Sciatic nerve (tissue), 2 donors: ENCODE measurements at regions not wholly inside any gene's neighbourhood (a gene's known extent, or its start where the extent isn't known, plus 50 kb on each side); places are given as distances from the start of the nearest gene placed in this dataset.
A peak's percentile ranks its signal among the peaks of the same experiment; 100 is the strongest.

Source experiments
- ATAC-seq: fragments of 200-7000 bp; cut with Tn5 transposase; one replicate; pipeline ENCODE4 v1.9.1; 2020; ENCODE audit warnings: mild to moderate bottlenecking, moderate library complexity
- DNase-seq: peaks from one replicate; pipeline ENCODE4 v3.0.0-alpha.2; 2020; ENCODE audit warnings: low spot score
- intact Hi-C: fragments of 100-400 bp; cut with DNase I; formaldehyde crosslinking; loops from one replicate; pipeline ENCODE4 v1.14.2; 2022
- donor health status: DM: no; HTN: no; CAD: no.
- donor health status: DM: no; HTN: no; CAD: no.

DNA sequence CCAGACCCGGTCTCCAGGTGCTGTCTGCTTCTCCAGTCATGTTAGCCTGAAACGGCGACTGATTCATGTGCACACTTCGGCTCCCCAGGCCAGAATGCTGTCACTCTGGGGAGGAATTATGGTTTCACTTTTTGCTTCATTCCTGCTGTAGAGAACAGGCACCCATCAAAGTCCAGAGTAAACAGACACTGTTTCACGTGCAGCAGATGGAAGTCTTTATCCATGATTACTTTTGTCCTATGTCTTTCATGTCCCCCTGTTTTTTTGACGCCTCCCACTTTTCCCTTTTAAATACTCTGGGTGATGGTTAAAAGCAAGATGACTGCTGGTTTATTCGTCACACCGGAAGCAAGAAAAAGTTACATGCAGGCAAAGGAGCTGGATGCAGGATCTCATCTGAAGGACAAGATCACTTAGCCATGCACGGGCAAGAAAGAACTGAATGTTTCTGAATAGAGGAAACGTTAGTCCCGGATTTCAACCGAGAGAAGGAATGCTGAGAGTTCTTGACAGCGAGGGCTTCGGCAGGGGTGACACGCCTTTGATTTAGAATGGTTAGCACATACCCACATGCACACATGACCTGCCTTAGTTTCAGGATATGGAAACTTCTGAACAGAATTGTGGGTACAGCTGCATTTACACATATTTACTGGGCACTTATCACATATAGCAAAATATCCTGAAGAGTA is 250.0 kb upstream of the KLF6 start:
- intact Hi-C loops = no loop called here
- DNase-seq = no peak
- ATAC-seq = peak; percentile 71

DNA sequence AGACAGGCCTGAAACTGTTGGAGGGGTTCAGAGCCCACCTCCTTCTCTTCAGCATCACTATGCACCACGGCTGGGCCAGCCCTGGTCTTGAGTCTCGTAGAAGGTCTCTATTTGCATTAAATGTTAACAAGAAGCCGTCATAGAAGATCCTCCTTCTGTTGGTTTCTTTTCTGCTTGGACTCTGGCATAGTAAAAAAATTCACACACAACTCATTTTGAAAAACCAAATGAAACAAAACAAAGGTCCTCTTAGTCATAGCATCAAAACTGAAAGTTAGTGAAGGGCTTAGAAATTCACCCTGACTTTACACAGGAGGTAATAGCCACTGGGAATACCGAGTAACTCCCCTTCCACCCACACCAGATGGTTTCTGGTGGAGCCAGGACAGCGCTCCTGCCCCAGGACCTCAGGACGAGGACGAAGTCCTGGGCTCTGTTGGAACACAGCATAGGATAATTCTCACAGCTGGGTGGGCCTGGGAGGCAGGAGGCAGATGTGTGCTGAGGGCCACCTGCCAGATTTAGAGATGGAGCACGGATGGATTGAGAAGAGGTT is 248.4 kb upstream of the KLF6 start:
- ATAC-seq (no peak), DNase-seq (no peak)
- intact Hi-C loops = no loop called here

DNA sequence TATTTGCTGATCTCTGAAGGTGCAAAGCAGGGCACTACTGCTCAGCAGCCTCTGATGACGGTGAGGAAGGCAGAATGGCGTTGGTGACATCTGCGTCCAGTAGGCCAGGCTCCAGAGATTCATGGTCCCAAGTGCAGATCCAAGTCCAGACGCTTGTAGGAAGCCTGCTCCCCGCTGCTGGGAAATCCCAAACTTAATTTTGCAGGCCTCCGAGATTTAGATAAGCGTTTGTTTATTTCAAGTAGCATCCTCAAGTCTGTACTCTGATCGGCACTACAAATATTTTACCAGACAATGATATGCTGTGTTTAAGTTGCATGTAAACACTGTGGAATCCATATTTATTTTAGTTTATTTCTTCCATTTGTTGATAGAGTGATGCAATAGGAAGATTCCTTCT is 244.9 kb upstream of the KLF6 start:
- DNase-seq (no peak), ATAC-seq (no peak)
- intact Hi-C loops = no loop called here

DNA sequence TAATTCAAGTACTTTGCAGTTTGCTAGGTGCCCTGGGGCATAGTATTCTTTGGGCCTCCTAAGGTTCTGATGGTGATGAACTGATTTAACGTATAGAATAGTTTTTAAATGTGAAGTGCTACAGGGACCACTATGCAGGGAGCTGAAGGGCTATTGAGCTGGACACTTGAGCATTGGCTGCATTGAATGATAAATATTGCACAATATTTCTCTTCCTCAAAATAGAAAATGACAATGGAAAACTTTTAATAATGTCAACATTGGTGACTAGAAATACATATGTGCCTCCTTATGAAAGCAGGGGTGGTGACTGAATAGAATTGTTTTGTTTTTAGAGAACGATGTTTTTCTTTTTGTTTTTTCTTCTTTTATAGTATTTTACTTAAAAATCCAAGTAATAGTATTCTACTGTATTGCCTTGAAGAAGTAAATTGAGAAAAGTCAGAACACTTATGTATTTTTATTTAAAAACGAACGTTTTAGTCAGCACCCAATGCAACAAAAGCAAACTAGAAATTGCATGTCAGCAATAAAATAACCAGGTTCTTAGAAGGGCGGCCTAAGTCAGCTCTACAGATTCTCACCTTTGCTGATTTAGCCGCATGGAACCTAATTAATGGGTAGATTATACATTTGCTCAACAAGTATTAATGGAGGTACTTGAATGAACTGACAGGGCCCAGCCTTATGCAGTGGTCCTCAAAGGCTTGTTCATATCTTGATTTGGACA is 244.0 kb upstream of the KLF6 start:
- no peak for ATAC-seq
- intact Hi-C loops = no loop called here

DNA sequence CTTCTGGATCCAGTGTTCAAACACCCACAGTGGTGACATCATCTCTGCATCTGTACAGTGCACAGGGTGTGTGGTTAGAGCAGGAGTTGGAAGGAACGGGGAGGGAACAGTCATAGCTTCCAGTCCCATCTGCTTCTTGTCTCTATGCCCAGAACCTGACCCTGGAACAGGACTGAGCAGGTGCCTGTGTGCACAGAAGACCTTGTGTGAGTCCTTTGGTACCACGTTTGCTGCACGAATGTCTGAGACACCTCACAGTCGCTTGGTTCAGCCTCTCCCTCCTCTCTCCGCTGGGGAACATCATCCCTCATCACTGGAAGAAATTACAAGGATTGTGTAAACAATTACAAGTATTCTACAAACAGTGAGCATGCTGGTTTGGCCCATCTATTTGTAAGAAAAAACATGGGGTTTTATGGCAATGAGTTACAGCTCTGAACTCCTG is 243.0 kb upstream of the KLF6 start:
- ATAC-seq (peak; percentile 38), DNase-seq (no peak)
- intact Hi-C loops = no loop called here

More for the DNA sequence above, 244.0 kb upstream of the KLF6 start:
- DNase-seq = no peak

DNA sequence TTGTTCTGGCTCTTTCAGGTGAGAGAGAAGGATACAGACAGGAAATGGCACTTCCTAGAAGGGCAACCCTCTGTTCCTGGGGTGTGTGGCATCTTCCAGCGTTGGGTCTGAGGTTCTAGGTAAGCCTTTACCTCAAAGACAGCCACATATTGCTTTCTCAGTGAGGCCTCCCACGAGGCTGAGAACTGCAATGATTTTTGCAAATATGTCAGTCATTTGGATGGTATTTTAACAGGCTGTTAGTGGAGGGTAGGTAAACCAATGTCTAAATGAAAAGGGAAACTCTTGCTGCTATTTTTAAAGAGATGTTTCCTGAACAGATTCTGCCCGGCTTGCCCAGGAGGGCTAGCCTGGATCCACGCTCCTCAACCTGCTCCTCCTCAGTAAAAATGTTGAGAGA is 240.3 kb upstream of the KLF6 start:
- intact Hi-C loops = no loop called here
- ATAC-seq (no peak), DNase-seq (no peak)

DNA sequence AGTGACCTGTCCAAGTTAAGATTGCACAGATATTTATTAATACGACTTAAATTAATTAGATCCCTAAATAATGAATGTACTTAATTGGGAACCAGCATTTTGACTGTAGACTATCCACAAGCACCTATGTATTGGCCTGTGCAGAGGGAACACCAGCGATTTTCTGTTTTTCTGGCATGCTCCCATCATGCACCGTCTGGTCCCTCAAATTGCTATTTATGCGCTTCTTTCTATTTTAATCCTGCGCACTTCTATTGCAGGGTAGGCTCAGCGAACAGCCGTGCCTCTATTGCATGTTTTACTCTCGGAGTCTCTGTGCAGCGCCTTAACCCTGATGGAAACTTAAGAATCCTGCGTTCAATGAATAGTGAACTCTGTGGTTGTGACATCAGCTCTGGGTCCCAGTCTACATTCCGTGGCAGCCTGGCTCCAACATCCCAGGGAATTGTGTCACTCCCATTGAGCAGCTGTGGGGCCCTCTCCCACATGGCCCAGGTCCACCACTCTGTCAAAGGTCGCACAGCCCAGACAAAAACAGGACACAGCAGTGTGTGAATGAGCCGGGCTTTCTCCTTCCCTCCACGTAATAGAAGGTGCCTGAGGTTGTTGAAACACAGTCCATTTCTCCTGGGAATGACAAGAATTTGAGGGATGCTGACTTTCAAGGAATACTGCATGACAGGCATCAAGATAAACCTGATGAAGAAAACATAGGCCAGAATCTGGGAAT is 239.7 kb upstream of the KLF6 start:
- DNase-seq (no peak), ATAC-seq (no peak)
- intact Hi-C loops = no loop called here

DNA sequence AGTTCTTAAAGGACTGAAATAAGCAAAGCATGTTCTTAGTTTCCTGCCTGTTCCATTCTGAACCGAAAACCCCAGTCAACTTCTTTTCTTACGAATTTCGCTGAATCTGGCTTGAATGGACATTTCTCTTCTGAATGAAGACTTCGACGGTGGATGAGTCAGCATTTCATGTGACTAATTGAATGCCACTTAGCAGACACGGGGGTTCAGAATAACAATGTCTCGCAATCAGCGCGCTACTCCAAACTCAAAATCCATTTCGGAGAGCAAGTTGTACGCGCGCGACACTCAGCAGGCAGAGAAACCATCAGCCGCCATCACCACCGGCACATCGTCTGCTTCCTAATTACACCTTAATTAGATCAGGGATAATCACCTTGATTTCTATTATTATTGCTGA is 239.0 kb upstream of the KLF6 start:
- no peak for ATAC-seq
- no peak for DNase-seq
- intact Hi-C loops = no loop called here

DNA sequence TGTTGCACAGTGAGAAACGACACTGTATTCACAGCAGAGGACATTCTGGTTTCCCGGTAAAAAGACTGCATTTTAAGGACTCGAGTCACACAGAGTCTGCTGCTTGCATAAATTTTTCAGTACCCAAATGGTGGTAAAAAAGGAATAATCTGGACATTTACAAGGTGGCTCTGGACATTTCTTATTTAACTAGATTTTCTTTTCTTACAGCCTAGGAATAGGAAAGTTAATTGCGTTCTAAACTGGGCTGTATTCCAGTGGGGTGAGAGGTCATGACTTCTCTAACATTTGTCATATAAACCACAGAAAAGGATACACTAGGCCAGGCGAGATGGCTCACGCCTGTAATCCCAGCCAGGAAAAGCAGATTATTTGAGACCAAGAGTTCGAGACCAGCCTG is 237.5 kb upstream of the KLF6 start:
- intact Hi-C loops = no loop called here
- DNase-seq (no peak), ATAC-seq (no peak)

DNA sequence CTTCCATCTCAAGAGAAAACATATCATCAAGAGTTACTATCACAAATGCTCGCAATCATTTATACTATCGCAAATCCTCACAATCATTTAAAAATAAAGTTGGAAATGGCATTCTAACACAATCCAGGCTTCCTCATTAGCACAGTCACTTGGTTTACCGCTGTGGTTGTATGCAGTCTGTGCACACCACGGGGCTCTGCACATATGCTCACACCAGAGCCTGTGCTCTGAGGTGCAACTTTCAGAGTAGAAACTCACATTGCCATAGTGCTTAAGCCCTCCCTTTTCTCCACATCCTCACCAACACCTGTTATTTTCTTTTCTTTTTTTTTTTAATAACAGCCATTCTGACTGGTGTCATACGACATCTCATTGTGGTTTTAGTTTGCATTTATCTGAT is 235.6 kb upstream of the KLF6 start:
- intact Hi-C loops = no loop called here
- DNase-seq = no peak
- ATAC-seq = no peak

DNA sequence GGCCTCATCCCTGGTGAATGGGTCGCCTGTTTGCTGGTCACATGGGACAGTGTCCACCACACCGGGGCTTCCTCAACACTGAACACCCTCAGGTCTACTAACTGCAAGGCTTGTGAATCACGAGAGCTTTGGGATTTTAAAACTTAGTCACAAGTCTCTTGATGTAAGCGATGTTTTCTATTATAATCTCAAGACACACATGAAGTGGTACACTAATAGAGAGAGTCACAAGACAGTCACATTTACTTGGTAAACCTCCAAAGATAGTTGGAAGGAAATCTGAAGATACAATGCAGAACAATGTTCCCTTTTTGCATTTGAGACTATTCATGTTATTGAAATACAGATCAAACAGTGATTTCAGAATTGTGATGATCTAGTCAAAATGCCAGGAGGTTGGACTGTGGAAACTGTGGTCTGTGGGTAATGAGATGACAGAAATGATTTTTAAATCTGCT is 233.1 kb upstream of the KLF6 start:
- intact Hi-C loops = no loop called here
- no peak for DNase-seq
- peak; percentile 75 for ATAC-seq

DNA sequence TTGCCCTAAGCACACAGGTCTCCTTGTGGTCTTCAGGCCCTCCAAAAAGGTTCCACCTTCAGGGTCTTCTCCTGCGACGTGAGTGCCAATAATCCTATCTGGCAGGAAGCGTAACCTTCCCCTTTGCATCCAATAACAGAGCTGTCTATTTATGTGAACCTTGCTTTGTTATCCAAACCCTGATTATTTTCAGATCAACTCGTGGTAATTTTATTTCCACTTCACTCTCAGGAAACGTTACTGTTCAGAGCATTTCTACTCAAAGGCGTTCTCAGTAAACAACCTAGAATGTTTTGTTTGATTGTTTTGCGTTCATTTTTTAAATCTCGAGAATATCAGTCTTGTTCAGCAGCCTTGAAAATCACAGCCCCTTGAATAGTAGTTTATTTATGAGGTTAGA is 232.3 kb upstream of the KLF6 start:
- intact Hi-C loops = no loop called here
- DNase-seq (no peak), ATAC-seq (no peak)

DNA sequence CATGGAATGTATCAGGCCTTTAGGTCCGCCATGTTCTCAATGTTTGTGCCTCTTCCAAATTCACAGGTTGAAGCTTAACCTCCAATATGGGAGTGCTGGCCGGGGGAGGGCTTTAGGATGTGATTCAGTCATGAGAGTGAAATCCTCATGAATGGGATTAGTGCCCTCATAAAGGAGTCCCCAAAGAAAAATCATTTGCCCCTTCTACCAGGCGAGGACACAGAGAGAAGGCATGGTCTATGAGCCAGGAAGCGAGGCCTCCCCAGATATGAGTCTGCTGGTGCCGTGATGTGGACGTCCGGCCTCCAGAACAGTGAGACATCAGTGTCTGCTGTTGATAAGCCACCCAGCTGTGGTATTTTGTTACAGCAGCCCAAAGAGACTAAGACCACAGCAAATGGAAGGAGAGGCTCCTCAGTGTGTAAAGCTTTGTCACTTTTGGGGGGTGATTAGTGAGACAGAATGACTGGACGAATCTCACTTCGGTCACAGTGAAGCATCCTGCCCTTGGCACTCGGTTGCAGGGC is 231.3 kb upstream of the KLF6 start:
- intact Hi-C loops = no loop called here
- DNase-seq = no peak
- ATAC-seq = no peak

DNA sequence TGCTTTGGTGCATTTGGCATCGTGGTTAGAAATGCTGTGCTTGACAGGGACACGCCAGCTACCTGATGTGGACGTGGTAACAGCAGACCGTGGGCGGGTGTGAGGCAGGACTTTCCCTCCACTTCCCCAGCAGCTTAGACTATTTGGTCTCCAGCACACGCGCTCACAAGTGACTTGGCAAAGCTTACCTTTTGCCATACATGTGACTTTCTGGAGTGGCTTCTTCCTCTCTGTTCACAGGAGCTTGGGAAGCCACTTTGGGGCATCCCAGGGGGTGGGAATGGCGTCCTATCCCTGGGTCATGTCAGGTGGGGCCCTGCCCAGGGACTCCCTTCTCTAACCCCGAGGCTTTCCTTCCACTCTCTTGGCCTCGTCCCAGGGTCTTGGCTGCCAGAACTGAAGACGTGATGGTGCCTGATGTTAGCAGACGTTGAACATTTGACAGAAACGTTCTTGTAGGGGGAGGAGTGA is 228.7 kb upstream of the KLF6 start:
- intact Hi-C loops = no loop called here
- ATAC-seq (no peak), DNase-seq (no peak)

DNA sequence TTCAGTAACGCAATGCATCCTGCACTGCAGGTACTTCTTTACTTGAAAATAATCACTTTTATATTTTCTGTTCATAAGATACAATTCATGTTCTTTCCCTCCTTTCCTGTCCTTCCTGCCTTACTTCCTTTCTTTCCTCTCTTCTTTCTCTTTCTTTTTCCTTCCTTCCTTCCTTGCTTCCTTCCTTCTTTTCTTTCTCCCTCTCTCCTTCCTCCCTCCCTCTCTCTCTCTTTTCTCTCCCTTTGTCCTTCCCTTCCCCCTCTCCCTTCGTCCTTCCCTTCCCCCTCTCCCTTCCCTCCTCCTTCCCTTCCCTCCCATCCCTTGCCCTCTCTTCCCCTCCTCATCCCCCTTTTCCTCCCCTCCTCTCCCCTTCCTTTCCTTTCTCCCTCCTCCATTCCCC is 227.8 kb upstream of the KLF6 start:
- DNase-seq (no peak), ATAC-seq (no peak)
- intact Hi-C loops = no loop called here

DNA sequence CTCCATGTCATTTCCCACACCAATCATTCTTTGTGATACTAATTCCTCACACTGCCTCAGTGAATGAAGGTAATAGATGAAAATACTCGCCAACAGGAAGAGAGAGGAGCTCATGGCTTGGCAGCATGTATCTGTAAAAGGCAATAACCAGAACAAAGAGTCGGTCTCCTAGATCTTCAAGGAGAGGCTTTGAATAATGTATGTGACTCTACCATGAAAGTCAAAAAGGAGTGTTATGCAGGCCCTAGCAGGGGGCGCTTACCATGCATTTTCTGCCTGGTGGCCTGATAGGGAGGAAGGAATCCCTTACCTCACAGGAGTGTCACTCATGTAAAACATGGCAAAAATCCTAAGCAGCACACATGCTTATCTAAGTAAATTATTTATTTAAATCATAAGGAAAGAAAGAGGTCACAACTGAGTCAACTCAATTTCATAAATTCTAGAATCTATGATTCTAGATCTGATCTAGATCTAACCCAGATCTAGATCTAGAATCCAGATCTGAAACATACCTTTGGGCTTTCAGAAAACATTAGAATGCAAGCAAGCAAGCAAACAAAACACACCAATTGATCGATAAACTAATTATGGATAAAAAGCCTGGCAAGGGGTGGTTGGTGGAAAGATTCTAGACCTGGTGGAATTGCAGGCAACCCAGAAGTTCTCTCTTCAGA is 226.3 kb upstream of the KLF6 start:
- ATAC-seq (no peak), DNase-seq (no peak)
- intact Hi-C loops = no loop called here

DNA sequence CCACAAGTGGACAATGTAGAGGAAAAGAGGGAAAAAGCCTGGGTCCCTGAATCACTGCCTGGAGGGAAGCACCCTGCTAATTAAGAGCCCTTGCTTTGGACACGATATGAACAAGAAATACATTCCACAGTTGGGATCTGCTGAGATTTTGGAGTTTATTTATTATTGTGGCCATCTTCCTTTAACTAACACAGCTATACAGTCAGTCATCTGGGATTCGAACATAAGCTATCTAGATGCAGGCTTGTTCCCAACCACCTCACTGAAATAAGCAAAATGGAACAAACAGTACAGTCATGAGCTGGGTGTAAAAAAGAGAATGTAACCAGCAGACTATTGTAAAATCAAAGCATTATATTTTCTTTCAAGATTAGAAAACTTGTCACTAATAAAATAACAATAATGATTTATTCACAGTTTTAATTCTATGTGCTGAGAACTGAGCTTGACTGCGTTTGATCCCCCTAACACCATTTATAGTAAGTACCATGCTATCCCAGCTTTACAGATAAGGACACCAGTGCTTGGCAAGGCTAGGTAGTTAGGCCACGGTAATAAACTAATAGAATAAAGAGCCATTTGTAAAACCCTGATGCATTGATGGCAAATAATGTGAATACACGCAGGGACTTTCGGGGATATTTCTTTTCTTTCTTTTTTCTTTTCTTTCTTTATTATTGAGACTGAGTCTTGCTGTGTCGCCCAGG is 223.8 kb upstream of the KLF6 start:
- DNase-seq (no peak), ATAC-seq (no peak)
- intact Hi-C loops = no loop called here

DNA sequence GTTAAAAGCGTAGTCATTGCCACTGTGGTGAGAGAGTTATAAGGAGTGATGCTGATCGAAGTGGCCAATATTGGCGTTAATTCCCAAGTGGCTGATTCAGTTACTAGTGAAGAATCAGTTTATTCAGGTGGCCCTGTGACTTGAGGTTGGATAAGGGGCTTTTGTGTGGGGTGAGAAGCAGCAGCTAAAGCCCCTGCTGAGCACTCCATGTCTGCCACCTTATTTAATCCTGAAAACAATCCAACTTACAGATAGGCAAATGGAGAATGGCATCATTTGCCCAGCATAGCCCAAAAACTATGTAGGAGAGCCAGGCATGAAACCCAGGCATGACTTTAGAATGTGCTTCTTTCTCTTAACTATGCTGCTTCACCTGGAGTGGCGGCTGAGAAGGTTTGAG is 222.8 kb upstream of the KLF6 start:
- DNase-seq (no peak), ATAC-seq (no peak)
- intact Hi-C loops = no loop called here
